Prostate gland (tissue), 2 donors: ENCODE measurements at regions not wholly inside any gene's neighbourhood (a gene's known extent, or its start where the extent isn't known, plus 50 kb on each side); places are given as distances from the start of the nearest gene placed in this dataset.

Experiments
- CTCF ChIP-seq, 4 experiments: fragments of 200-600 bp in 2 of 4; fragments of 450-650 bp in 2 of 4; sonication (generic) in 2 of 4; IDR thresholded peaks; 1 replicate in 3 of 4; 2 replicates in 1 of 4; pipeline ENCODE4 v1.5.1; 2016 to 2019; ENCODE audit warnings: antibody characterized with exemption in 4 of 4, mild to moderate bottlenecking in 2 of 4, moderate library complexity in 2 of 4
- POLR2A ChIP-seq: fragments of 450-650 bp; IDR thresholded peaks from one replicate; pipeline ENCODE4 v1.6.1; 2016; ENCODE audit warnings: antibody characterized with exemption, mild to moderate bottlenecking
- POLR2AphosphoS5 ChIP-seq: sonication (generic); formaldehyde crosslinking; IDR thresholded peaks from one replicate; pipeline ENCODE4 v1.6.1; 2017; ENCODE audit warnings: antibody characterized with exemption

DNA sequence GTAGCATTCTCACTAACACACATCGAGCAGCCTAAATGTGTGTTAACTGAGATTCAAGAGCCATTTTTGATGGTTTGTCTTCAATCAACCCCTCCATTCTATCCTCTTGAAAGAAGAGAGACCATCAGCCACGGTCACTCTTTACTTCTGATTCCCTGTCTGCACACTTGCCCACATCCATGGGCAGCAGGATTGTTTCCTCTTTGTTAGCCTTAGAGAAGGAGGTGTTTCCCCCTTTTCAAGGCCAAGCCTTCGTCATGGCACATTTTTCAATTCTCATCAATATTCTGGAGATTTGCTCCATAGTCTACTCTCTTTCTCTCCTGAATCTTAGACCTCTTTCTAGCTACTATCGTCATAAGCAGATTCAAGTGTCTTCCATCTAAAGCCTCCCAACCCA is 522.4 kb upstream of the NAALADL2 start:
- TF ChIP-seq CTCF (IDR thresholded peaks at IDR 0.05) (no peak), POLR2AphosphoS5 (no peak), POLR2A (no peak)
